Fibroblast of lung (primary cell): ENCODE measurements at regions not wholly inside any gene's neighbourhood (a gene's known extent, or its start where the extent isn't known, plus 50 kb on each side); places are given as distances from the start of the nearest gene placed in this dataset.

Experiments used
- CTCF ChIP-seq, 2 donors: IDR thresholded peaks in 1 of 2; conservative IDR thresholded peaks in 1 of 2; 1 replicate in 1 of 2; 2 replicates in 1 of 2; pipeline ENCODE4 v1.5.1; 2011 to 2012; ENCODE audit warnings: low read length in 2 of 2, control low read depth in 1 of 2, inconsistent platforms in 1 of 2, low read depth in 1 of 2, mild to moderate bottlenecking in 1 of 2
- EZH2 ChIP-seq: IDR thresholded peaks from 2 replicates; pipeline ENCODE4 v1.5.1; 2012; ENCODE audit warnings: low read length, control low read depth, mild to moderate bottlenecking; ENCODE audit errors: missing control alignments

DNA sequence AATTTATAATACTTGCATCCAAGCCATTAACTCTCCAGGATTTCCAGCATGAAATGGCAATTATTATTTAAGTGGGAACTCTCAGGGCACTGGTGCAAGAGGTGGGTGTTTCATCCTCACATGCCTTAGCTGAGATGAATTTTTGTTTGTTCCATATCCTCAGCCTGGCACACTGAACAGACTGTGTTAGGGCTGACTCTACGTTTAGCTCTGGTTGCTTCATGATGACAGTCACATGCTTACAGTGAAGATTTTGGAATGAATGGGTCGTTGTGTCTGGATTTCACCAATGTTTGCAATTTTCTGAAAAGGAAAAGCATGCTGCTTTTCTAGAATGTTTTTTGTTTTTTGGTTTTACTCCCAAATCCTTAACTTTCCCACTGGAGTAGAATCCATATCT lies 246.6 kb downstream of the INSC start:
- TF ChIP-seq CTCF (conservative IDR thresholded peaks at IDR 0.05 in 1 of 2, IDR thresholded peaks at IDR 0.05 in 1 of 2; ENCODE audit: low read depth in 1 of 2, low read length in 2 of 2): no peak
- no peak for TF ChIP-seq EZH2
